K562 (cell line): ENCODE measurements at regions not wholly inside any gene's neighbourhood (a gene's known extent, or its start where the extent isn't known, plus 50 kb on each side); places are given as distances from the start of the nearest gene placed in this dataset.

Experiments used
- ATAC-seq: fragments of 200-7000 bp; cut with Tn5 transposase; 3 replicates; pipeline ENCODE4 v1.9.1; 2020; ENCODE audit warnings: moderate library complexity
- BruUV-seq: library from RNA; stranded (reverse); fragments of 400-500 nt; replicated peaks from 2 replicates; lab custom pipeline; 2021; lab: Mats Ljungman, UMichigan
- CTCF ChIA-PET: fragments of 300-600 bp; formaldehyde crosslinking; extraction: SDS; loops from one replicate; lab custom pipeline; 2021; ENCODE audit warnings: low intra/inter-chr PET ratio; lab: Yijun Ruan, JAX
- POLR2A ChIA-PET: fragments of 300-600, 350-650 bp; sonication (Branson Sonifier 250); formaldehyde crosslinking; extraction: SDS; loops from one replicate; lab custom pipeline; 2021; ENCODE audit warnings: antibody characterized with exemption, inconsistent platforms; lab: Yijun Ruan, JAX
- DNase-seq, 4 experiments: peaks; one replicate each; pipeline versions ENCODE4 v3.0.0 to v3.0.0-alpha.2; 2011 to 2018; ENCODE audit warnings: low spot score in 3 of 4, mixed read lengths in 3 of 4; ENCODE audit errors: extremely low read depth in 1 of 4
- FAIRE-seq: peaks from 2 replicates; lab custom pipeline; 2011; peaks lifted over from hg19 to GRCh38; lab: Jason Lieb, UNC
- H2AFZ ChIP-seq: 2 replicates; pipeline ENCODE4 v1.6.0; 2011; ENCODE audit warnings: low read depth, low read length, control low read depth, inconsistent platforms
- H3K27ac ChIP-seq: fragments of 200-600 bp; 3 replicates; pipeline ENCODE4 v1.8.0; 2011; ENCODE audit warnings: low read depth, mild to moderate bottlenecking, control low read depth, inconsistent platforms, low read length, moderate library complexity, mixed read lengths; ENCODE audit errors: extremely low read depth
- H3K27me3 ChIP-seq, 2 experiments: fragments of 300-600 bp in 1 of 2; 2 replicates in 1 of 2; 3 replicates in 1 of 2; pipeline versions ENCODE4 v1.6.0 to v1.8.0; 2011; ENCODE audit warnings: inconsistent platforms in 2 of 2, low read length in 2 of 2, mild to moderate bottlenecking in 1 of 2, mixed read lengths in 1 of 2, moderate library complexity in 1 of 2; ENCODE audit not compliant: control insufficient read depth in 2 of 2, insufficient read depth in 2 of 2
- H3K36me3 ChIP-seq: fragments of 300-600 bp; 3 replicates; pipeline ENCODE4 v1.8.0; 2011; ENCODE audit warnings: mild to moderate bottlenecking, low read length, inconsistent platforms; ENCODE audit not compliant: control insufficient read depth, insufficient read depth
- H3K4me1 ChIP-seq, 2 experiments: fragments of 200-600 bp in 1 of 2; replicated peaks in 1 of 2; 2 replicates in 1 of 2; 3 replicates in 1 of 2; pipeline versions ENCODE4 v1.5.1 to v1.8.0; 2011; ENCODE audit warnings: inconsistent platforms in 2 of 2, low read length in 2 of 2, mild to moderate bottlenecking in 1 of 2, mixed read lengths in 1 of 2, moderate library complexity in 1 of 2; ENCODE audit not compliant: control insufficient read depth in 2 of 2, insufficient read depth in 2 of 2
- H3K4me2 ChIP-seq: 2 replicates; pipeline ENCODE4 v1.6.1; 2011; ENCODE audit warnings: low read length, control low read depth, inconsistent platforms, mixed read lengths; ENCODE audit not compliant: insufficient read depth
- H3K4me3 ChIP-seq: fragments of 200-600 bp; sonication (generic), shearing (Covaris generic); 2 replicates; pipeline ENCODE4 v1.5.1; 2016; ENCODE audit warnings: control low read depth, inconsistent platforms
- H3K79me2 ChIP-seq: fragments of 200-600 bp; 3 replicates; pipeline ENCODE4 v1.8.0; 2011; ENCODE audit warnings: low read length, inconsistent platforms; ENCODE audit not compliant: control insufficient read depth, insufficient read depth
- H3K9ac ChIP-seq, 2 experiments: 2 replicates each; pipeline versions ENCODE4 v1.6.0 to v1.6.1; 2011; ENCODE audit warnings: low read depth in 2 of 2, low read length in 2 of 2, control low read depth in 1 of 2, inconsistent platforms in 1 of 2, mild to moderate bottlenecking in 1 of 2, mixed read lengths in 1 of 2; ENCODE audit not compliant: insufficient read depth in 1 of 2
- H3K9me1 ChIP-seq: one replicate; pipeline ENCODE4 v1.6.0; 2011; ENCODE audit warnings: inconsistent platforms, mild to moderate bottlenecking, low read length, moderate library complexity; ENCODE audit not compliant: control insufficient read depth, insufficient read depth
- H3K9me3 ChIP-seq: replicated peaks from 2 replicates; pipeline ENCODE4 v1.5.1; 2011; ENCODE audit warnings: low read depth, low read length, inconsistent platforms; ENCODE audit not compliant: control insufficient read depth, insufficient read depth
- H4K20me1 ChIP-seq: replicated peaks from 2 replicates; pipeline ENCODE4 v1.6.1; 2011; ENCODE audit warnings: low read length, inconsistent platforms, mixed read lengths; ENCODE audit not compliant: control insufficient read depth, insufficient read depth
- E2F4 ChIP-seq: sonication (generic); formaldehyde crosslinking; IDR thresholded peaks from 2 replicates; pipeline ENCODE4 v1.8.0; 2022; ENCODE audit warnings: mild to moderate bottlenecking, low read depth, missing genetic modification reagents
- KAT2B ChIP-seq: IDR thresholded peaks from one replicate; pipeline ENCODE4 v1.6.1; 2012; ENCODE audit warnings: low read depth, mild to moderate bottlenecking, control low read depth, inconsistent platforms, low read length, moderate library complexity
- MTA2 ChIP-seq: fragments of 450-650 bp; IDR thresholded peaks from 2 replicates; pipeline ENCODE4 v1.6.1; 2016; ENCODE audit warnings: low read depth
- RBM25 ChIP-seq: fragments of 200-400 bp; formaldehyde crosslinking; IDR thresholded peaks from 2 replicates; pipeline ENCODE4 v1.6.1; 2018; ENCODE audit warnings: low read length, low read depth, moderate library complexity; ENCODE audit not compliant: severe bottlenecking
- ZC3H4 ChIP-seq: sonication (generic); formaldehyde crosslinking; IDR thresholded peaks from 2 replicates; pipeline ENCODE4 v1.9.0; 2021; ENCODE audit warnings: missing genetic modification reagents, borderline replicate concordance
- ZFX ChIP-seq: sonication (generic); formaldehyde crosslinking; IDR thresholded peaks from 2 replicates; pipeline ENCODE4 v1.8.0; 2022; ENCODE audit warnings: mild to moderate bottlenecking, missing genetic modification reagents, moderate library complexity
- ZNF121 ChIP-seq: sonication (generic); formaldehyde crosslinking; conservative IDR thresholded peaks from 2 replicates; pipeline ENCODE4 v1.8.0; 2022; ENCODE audit warnings: missing genetic modification reagents
- ZNF146 ChIP-seq: IDR thresholded peaks from one replicate; pipeline ENCODE4 v1.6.1; 2018; ENCODE audit warnings: missing compliant biosample characterization; ENCODE audit not compliant: unreplicated experiment
- ZNF398 ChIP-seq: fragments of 250-450 bp; sonication (Bioruptor Pico); IDR thresholded peaks from 2 replicates; pipeline ENCODE4 v1.8.0; 2021; ENCODE audit warnings: moderate library complexity, mild to moderate bottlenecking, inconsistent platforms
- WGBS: fragments of 100-300 bp; shearing (Covaris generic); methylation state at CpG from one replicate; pipeline ENCODE4 v1.1.6; 2016; ENCODE audit warnings: low coverage, mixed read lengths; ENCODE audit not compliant: insufficient coverage; ENCODE audit errors: missing lambda C conversion rate; 5-methylcytosine and 5-hydroxymethylcytosine counted together
- in situ Hi-C: fragments of 300-500 bp; cut with MboI; formaldehyde crosslinking; loops from 4 replicates; pipeline ENCODE4 v1.15.0; 2018; ENCODE audit warnings: inconsistent platforms, mixed read lengths
- intact Hi-C: fragments of 100-400 bp; cut with micrococcal nuclease; formaldehyde crosslinking; loops from 2 replicates; pipeline ENCODE4 v1.14.2; 2022

GRCh38 chr13:80516818-80517348 is 176.0 kb upstream of the SPRY2 start (continued):
- TF ChIP-seq E2F4 (peak; percentile 36; the same call in 1 of the 2 replicates), ZFX (CRISPR knock-in tag) (peak; percentile 36; the same call in 1 of the 2 replicates), ZC3H4 (CRISPR knock-in tag) (0 out of 2 replicates have a peak, but pooled peaks have one; percentile 59), ZNF398 (CRISPR knock-in tag) (no peak)

GRCh38 chr13:80515296-80515695 is 174.4 kb upstream of the SPRY2 start:
- Histone ChIP-seq H3K9me1 (no peaks in the 10 kb centered on the region), H3K9me3 (peaks cover 5% of the 10 kb centered on the region; the same call in 1 of the 2 replicates), H3K4me2 (no peak overlapping the region)
- no TSS peak for BruUV-seq
- POLR2A ChIA-PET: interaction anchor here (1.2 to 2.0 kb wide), 2 partner anchors 373 to 380 kb away, joined by 3 to 5 read pairs; no protein-coding TSS in a partner anchor
- FAIRE-seq: no peak
- TF ChIP-seq ZNF121 (0 out of 2 replicates have a peak, but pooled peaks have one; percentile 17), ZNF146 (CRISPR knock-in tag) (peak; percentile 83), RBM25 (peak; percentile 65), MTA2 (no peak), KAT2B (no peak)
- TF ChIP-seq, all 486 proteins: peak for 3
- no peaks in the 10 kb centered on the region for H3K27me3 ChIP-seq
- H3K27ac ChIP-seq: no peak overlapping the region
- no peaks in the 10 kb centered on the region for H3K4me1 ChIP-seq
- no peak overlapping the region for H3K4me3 ChIP-seq
- DNase-seq (peak in 1 of 4 experiments; percentile 5), ATAC-seq (no peak)
- H2AFZ ChIP-seq: no peak overlapping the region
- in situ Hi-C loops (loop anchor here (5.0 kb wide), 1 partner anchor 377 kb away; no protein-coding TSS in a partner anchor), intact Hi-C loops (no loop called here)
- H4K20me1 ChIP-seq: no peaks in the 10 kb centered on the region
- WGBS: 2% methylated on average over 4 of the region's 4 CpGs
- CTCF ChIA-PET: no interaction called here
- no peak overlapping the region for H3K9ac ChIP-seq
- no peaks in the 10 kb centered on the region for H3K79me2 ChIP-seq
- no peaks in the 10 kb centered on the region for H3K36me3 ChIP-seq
